IPS-15b (cell line): ENCODE measurements at regions not wholly inside any gene's neighbourhood (a gene's known extent, or its start where the extent isn't known, plus 50 kb on each side); places are given as distances from the start of the nearest gene placed in this dataset.

ENCODE experiments used
- H3K27me3 ChIP-seq: one replicate; pipeline ENCODE4 v1.6.1; 2013; ENCODE audit warnings: low read length; ENCODE audit not compliant: control insufficient read depth, insufficient read depth
- H3K36me3 ChIP-seq: one replicate; pipeline ENCODE4 v1.6.1; 2013; ENCODE audit warnings: low read length; ENCODE audit not compliant: control insufficient read depth, insufficient read depth
- H3K4me1 ChIP-seq: one replicate; pipeline ENCODE4 v1.6.1; 2013; ENCODE audit warnings: mild to moderate bottlenecking, low read length; ENCODE audit not compliant: control insufficient read depth, insufficient read depth
- H3K4me3 ChIP-seq: one replicate; pipeline ENCODE4 v1.5.1; 2013; ENCODE audit warnings: low read depth, low read length
- H3K9ac ChIP-seq: one replicate; pipeline ENCODE4 v1.6.1; 2013; ENCODE audit warnings: low read depth, mild to moderate bottlenecking, low read length
- H3K9me3 ChIP-seq: one replicate; pipeline ENCODE4 v1.6.1; 2013; ENCODE audit warnings: mild to moderate bottlenecking, low read length; ENCODE audit not compliant: control insufficient read depth, insufficient read depth

- Histone ChIP-seq H3K27me3 (no peaks in the 10 kb centered on the region), H3K4me1 (no peaks in the 10 kb centered on the region), H3K4me3 (no peak overlapping the region), H3K9me3 (no peaks in the 10 kb centered on the region), H3K9ac (no peak overlapping the region), H3K36me3 (no peaks in the 10 kb centered on the region)
Observed at GRCh38 chr3:188082450-188082849, 71.5 kb upstream of the LPP start.

GRCh38 chr3:188083011-188083410 is 70.9 kb upstream of the LPP start:
- no peaks in the 10 kb centered on the region for H3K36me3 ChIP-seq
- H3K4me1 ChIP-seq: no peaks in the 10 kb centered on the region
- H3K9ac ChIP-seq: no peak overlapping the region
- no peaks in the 10 kb centered on the region for H3K27me3 ChIP-seq
- H3K9me3 ChIP-seq: no peaks in the 10 kb centered on the region
- no peak overlapping the region for H3K4me3 ChIP-seq

- Histone ChIP-seq H3K36me3 (no peaks in the 10 kb centered on the region), H3K9me3 (no peaks in the 10 kb centered on the region), H3K27me3 (no peaks in the 10 kb centered on the region), H3K9ac (no peak overlapping the region), H3K4me3 (no peak overlapping the region), H3K4me1 (no peaks in the 10 kb centered on the region)
Observed at GRCh38 chr3:188084752-188085583, 69.0 kb upstream of the LPP start.

GRCh38 chr3:188085584-188086560 is 68.1 kb upstream of the LPP start:
- Histone ChIP-seq H3K4me3 (no peak overlapping the region), H3K9me3 (no peaks in the 10 kb centered on the region), H3K9ac (no peak overlapping the region), H3K4me1 (no peaks in the 10 kb centered on the region), H3K27me3 (no peaks in the 10 kb centered on the region), H3K36me3 (no peaks in the 10 kb centered on the region)

- Histone ChIP-seq H3K27me3 (no peaks in the 10 kb centered on the region), H3K4me1 (no peaks in the 10 kb centered on the region), H3K4me3 (no peak overlapping the region), H3K9ac (no peak overlapping the region), H3K9me3 (no peaks in the 10 kb centered on the region), H3K36me3 (no peaks in the 10 kb centered on the region)
Observed at GRCh38 chr3:188088948-188089685, 64.8 kb upstream of the LPP start.

- H3K9me3 ChIP-seq: no peaks in the 10 kb centered on the region
- H3K9ac ChIP-seq: no peak overlapping the region
- no peaks in the 10 kb centered on the region for H3K36me3 ChIP-seq
- no peaks in the 10 kb centered on the region for H3K4me1 ChIP-seq
- no peak overlapping the region for H3K4me3 ChIP-seq
- no peaks in the 10 kb centered on the region for H3K27me3 ChIP-seq
Observed at GRCh38 chr3:188090620-188091309, 63.2 kb upstream of the LPP start.

- Histone ChIP-seq H3K9ac (no peak overlapping the region), H3K9me3 (no peaks in the 10 kb centered on the region), H3K27me3 (no peaks in the 10 kb centered on the region), H3K36me3 (no peaks in the 10 kb centered on the region), H3K4me3 (no peak overlapping the region), H3K4me1 (no peaks in the 10 kb centered on the region)
Observed at GRCh38 chr3:188091746-188092145, 62.2 kb upstream of the LPP start.

GRCh38 chr3:188092648-188093047 is 61.3 kb upstream of the LPP start:
- no peaks in the 10 kb centered on the region for H3K36me3 ChIP-seq
- H3K9ac ChIP-seq: no peak overlapping the region
- H3K27me3 ChIP-seq: no peaks in the 10 kb centered on the region
- no peaks in the 10 kb centered on the region for H3K4me1 ChIP-seq
- no peak overlapping the region for H3K4me3 ChIP-seq
- no peaks in the 10 kb centered on the region for H3K9me3 ChIP-seq

- no peaks in the 10 kb centered on the region for H3K9me3 ChIP-seq
- H3K9ac ChIP-seq: no peak overlapping the region
- no peaks in the 10 kb centered on the region for H3K27me3 ChIP-seq
- no peaks in the 10 kb centered on the region for H3K4me1 ChIP-seq
- H3K4me3 ChIP-seq: no peak overlapping the region
- H3K36me3 ChIP-seq: no peaks in the 10 kb centered on the region
Observed at GRCh38 chr3:188095431-188095830, 58.5 kb upstream of the LPP start.

- no peak overlapping the region for H3K4me3 ChIP-seq
- no peak overlapping the region for H3K9ac ChIP-seq
- H3K36me3 ChIP-seq: no peaks in the 10 kb centered on the region
- no peaks in the 10 kb centered on the region for H3K4me1 ChIP-seq
- no peaks in the 10 kb centered on the region for H3K27me3 ChIP-seq
- no peaks in the 10 kb centered on the region for H3K9me3 ChIP-seq
Observed at GRCh38 chr3:188097791-188098190, 56.2 kb upstream of the LPP start.

GRCh38 chr3:188099907-188100306 is 54.0 kb upstream of the LPP start:
- Histone ChIP-seq H3K4me3 (no peak overlapping the region), H3K4me1 (no peaks in the 10 kb centered on the region), H3K9ac (no peak overlapping the region), H3K36me3 (no peaks in the 10 kb centered on the region), H3K9me3 (no peaks in the 10 kb centered on the region), H3K27me3 (no peaks in the 10 kb centered on the region)
